GM19035 (cell line): ENCODE measurements at regions not wholly inside any gene's neighbourhood (a gene's known extent, or its start where the extent isn't known, plus 50 kb on each side); places are given as distances from the start of the nearest gene placed in this dataset.

Experiments
- ATAC-seq: cut with Tn5 transposase; IDR thresholded peaks from one replicate; pipeline ENCODE4 v1.9.1; 2021; ENCODE audit not compliant: unreplicated experiment

DNA sequence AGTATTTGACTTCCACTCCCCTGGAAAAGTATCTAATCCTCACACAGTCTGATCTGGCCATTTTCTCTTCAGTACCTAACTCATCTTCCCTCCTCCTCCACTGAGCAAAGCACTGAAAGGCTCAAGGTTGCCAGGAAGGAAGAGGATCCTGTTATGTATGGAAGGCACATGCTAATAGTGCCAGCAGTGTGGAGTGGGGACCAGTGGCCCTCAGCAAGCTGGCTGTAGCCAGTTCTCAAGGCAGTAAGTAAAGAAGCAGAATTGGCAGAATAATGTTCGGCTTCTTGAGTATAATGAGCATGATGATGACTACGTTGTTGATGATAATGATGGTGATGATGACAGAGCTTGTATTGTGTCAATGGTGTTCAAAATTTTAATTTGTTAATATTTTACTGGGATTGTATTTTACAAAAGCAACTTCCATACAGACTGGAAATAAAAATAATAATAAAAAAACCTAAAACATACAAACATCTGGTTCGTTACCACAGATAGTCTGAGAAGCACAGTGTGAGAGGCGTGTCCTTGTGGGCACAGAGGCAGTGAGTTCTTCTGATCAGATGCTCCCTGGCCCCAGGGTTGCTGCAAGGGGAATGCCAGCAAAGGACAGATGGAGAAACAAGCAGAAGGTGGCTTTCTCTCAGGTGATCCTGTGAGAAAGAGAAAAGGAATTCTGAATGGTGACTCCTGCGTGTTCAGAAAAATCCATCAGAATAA is 528.8 kb downstream of the CMPK2 start:
- no peak for ATAC-seq

GRCh38 chr2:6337472-6337820 is 528.3 kb downstream of the CMPK2 start:
- no peak for ATAC-seq

DNA sequence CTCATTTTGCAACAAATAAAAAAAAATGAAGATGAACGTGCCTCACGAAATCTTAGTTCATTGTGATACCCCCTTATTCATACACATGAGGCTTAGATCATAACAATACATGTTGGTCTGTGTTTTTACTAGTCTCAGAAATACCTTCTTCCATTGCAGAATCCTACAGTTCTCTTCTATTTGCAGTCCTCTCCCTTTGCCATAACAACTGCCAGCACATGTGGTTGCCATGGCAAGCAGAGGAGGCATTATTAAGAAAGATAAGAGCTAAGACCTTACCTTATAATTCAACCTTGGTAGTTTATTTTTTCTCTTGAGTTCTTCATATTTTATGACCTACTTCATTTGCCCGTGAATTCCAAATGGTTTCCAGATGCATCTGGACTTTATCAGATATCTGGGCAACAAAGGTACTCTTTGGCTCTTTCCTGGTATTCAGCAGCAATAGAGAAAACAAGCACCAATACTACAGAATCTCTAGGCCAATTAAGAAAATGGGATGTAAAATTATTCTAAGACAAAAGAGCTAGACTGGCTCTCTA is 524.0 kb downstream of the CMPK2 start:
- ATAC-seq = no peak

DNA sequence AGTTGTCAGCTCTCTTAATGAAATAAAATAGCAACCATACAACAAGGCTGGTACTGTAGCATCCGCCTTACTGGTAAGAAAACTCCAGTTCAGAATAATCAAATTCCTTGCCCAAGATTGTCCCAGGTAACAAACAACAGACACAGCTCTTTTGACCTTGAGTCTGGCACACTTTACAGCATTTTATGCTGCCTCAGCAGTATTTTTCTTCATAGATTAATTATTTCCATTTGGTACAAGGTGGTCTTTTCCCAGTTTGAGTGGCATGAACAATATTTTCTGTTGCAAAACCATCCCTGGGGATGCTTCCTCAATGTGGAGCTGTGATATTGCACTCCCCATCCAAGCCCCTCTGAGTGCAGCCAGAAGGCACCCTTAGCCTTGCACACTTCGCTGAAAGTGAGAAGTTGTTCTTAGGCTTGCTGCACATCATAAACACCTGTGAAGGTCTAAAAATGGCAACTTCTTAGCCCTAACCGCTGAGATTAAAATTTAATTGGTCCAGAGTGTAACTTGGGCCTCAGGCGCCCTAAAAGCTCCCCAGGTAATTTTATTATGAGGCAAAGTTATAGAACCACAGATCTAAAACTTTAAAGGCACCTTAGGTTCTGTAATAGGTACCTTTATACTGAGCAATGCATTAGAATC is 523.3 kb downstream of the CMPK2 start:
- ATAC-seq = no peak

GRCh38 chr2:6343076-6343475 is 522.6 kb downstream of the CMPK2 start:
- no peak for ATAC-seq

GRCh38 chr2:6352247-6352646 is 513.5 kb downstream of the CMPK2 start:
- peak; percentile 78 for ATAC-seq

GRCh38 chr2:6352906-6353515 is 512.7 kb downstream of the CMPK2 start:
- no peak for ATAC-seq

DNA sequence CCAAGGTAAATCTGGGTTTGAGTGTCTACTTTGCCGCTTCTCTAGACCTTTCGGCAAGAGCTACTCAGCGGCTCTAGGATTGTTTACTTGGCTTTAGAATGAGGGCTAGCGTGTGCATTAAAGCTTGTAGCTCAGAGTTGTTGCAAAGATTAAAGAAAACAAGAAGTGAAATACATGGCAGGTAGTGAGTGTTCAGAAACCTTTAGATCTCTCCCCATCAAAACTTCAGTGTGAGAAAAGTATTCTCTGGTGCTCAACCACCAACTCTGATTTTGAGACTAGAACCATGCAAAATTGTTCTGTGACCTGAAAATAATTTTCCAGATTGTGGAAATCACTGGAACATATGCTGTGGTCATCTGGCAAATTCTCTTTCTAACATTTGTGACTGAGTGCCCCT is 512.0 kb downstream of the CMPK2 start:
- peak; percentile 58 for ATAC-seq

DNA sequence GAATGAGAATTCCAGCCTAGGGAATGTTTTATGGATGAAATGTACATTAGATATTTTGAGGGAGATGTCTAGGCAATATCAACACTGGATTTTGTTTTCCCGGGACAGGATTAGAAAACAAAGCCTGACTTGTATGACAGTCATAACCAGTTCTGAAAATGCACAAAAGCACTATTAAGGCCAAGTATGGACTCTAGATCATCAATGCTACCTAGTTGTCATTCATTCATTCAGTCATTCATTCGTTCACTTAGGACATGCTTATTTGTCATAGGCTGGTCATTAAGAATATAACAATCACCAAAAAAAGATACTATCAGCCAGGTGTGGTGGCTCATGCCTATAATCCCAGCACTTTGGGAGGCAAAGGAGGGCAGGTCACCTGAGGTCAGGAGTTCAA is 511.2 kb downstream of the CMPK2 start:
- no peak for ATAC-seq

DNA sequence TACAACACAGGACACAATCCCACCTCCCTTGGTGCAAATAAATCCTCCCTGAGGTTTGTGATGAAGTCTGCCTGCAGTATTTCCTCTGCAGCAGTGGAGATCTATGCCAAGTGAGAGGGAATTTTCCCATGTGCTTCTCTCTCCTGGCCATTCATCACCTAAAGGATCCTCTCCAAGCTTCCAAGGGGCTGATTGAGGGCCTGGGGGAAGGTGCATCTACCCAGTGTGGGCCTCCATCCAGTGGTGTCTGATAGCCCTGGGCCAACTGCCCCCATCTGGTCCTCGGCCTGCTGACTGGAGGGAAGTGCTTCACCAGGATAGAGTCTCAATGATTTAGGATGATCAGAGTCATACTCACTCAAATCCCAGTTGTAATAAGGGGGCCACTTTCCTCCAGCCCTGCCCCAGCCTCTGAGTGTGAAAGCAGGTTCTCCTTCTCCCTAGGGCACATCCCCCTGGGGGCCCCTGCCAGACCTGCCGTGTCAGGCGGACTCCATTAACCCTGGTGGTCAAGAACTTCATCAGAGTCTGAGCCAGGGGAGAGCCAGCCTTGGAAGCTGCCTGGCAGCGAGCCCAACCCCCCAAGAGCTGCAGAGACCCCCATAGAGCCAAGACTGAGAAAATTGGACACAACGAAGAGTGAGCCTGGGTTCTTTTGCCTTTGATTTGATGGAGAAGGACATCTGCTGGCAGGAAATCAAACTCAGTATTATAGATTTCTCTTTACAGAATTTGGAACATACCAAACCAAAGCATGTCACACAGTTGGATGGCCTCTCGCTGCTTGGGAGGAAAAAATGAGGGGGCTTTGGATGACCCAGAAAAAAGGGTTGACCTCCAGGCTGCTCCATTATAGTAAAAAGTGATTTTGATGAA is 509.6 kb downstream of the CMPK2 start:
- ATAC-seq = no peak

DNA sequence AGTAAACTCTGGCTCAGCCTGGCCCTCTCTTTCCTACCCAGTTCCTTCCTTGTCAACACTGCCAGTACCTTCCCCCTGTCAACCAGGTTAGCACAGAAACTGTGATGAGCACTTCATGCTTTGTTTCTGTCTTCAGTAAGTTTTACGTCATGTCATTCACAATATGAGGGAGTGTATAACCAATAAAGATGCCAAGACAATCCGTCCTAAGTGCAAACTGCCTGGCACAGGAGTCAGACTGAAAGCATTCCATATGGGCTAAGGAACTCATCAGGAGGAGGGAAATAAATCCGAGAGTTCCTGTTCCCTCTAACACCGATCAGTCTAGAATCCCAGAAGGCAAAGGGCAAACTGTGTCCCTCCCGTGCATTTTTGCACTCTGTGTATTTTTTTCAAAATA is 507.2 kb downstream of the CMPK2 start:
- no peak for ATAC-seq

DNA sequence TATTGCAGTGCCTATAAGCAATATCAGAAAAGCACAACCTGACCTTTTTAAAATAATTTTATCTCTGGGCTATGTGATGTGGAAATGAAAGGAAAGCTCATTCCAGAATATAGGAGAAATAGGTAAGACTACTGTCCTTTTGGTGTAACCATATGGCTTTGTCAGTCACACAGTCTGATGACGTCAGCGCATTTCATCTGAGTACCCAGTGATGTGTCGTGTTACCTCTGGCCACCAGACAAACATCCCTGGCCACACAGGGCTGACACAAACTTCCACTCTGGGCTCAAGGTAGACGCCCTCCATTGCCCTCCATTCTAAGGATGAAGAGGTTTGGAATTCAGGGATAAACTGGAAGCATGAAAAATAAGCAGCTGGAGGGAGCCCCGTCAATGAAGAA is 506.7 kb downstream of the CMPK2 start:
- no peak for ATAC-seq

- ATAC-seq = no peak
Observed at GRCh38 chr2:6359964-6360363, 505.7 kb downstream of the CMPK2 start.

DNA sequence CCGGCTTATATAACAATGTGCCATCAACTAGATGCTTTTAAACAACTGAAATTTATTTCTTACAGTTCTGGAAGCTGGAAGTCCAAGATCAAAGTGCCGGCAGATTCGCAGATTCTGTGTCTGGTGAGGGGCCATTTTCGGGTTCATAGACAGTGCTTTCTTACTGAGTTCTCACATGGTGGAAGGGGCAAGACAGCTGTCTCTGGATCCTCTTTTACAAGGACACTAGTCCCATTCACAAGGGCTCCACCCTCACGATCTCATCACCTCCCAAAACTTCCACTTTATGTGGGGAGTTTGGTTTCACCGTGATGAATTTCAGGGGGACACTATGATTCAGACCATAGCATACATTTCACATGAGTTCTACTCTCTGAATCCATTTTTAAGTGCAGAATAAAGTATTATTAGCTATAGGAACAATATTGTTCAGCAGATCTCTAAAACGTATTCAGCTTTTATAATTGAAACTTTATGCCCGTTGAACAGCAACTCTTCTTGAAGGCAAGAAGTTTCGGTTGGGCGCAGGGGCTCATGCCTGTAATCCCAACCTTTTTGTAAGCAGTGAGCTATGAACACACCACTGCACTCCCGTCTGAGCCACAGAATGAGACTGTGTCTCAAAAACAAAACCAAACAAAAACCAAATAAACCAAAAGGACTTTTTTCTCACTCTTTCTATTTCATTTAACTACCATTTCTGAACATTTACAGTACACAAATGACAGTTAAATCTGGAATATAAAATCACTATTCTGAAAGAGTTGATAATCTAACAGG is 502.8 kb downstream of the CMPK2 start:
- no peak for ATAC-seq

GRCh38 chr2:6368281-6368680 is 497.4 kb downstream of the CMPK2 start:
- ATAC-seq = no peak

DNA sequence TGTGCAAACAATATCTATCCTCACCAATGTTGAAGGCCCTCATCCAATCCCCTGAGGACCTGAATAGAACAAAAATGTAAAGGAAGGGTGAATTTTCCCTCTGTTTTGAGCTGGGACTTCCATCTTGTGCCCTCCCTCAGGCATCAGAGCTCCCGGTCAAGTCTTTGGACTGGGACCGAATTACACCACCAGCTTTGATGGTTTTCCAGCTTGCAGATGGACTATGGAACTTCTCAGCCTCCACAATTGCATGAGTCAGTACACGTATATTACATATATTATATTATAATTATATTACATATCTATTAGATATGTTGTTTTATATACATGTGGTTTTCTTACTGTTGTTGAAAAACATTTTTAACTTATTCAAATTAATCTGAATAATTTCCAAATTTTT is 496.4 kb downstream of the CMPK2 start:
- no peak for ATAC-seq

DNA sequence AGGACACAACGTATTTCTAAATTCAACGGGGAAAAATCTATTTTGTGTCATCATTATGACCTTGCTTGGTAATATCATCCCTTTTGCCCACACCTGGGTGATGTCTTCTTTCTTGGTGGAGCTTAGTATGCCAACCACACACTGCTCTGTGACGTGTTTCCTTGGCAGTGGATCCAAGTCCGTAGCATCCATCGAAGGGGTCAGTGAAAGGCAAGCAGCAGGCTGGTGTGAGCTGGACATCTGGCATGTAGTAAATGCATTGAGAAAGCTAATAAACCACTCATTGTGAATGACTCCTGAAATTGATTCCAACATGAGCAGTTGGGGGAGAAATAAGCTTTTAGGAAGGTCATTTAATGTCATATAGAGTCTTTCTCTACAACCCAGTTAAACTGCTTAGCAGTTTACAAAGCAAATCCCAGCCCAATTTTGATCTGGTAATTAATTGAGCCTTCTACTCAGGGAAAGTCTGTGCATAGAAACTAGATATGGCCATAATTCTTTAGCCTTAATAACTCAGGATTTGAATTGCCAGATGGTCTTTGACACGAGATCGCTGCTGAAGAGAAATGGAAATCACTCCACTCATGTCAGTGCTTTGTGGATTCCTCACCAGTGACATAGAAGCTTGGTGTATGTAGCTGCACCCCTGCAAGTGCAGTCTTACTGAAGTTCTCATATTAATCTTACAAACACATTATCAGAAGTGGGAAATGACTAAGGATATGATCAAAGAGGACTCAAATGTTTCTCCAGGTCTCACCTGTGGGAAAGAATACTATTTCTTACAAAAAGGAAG is 494.8 kb downstream of the CMPK2 start:
- no peak for ATAC-seq

DNA sequence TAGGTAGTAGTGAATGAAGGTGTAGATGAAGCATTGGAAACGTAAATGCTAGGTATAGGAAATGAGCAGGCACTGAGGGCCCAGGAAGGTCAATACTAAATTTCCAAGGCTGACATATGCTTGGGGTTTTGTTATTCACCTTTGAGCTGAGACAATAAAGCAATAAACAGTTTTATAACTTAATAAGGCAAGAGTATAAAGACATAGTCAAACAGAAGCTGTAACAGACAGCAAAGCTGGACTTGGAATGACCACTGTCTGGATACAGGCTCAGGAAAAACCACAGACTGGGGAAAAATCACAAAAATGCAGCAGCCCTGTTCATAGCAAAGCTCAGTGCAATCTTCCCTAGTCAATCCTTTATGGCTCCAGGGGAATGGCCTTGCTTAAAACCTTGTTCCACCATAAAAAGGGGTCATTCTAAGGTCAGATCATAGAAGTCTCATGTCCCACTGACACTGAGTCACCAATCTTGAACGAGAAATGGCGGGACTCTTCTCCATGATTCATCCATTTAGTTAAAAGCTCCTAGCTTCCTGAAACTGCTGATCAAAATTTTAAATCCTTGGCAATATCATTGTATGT is 493.3 kb downstream of the CMPK2 start:
- ATAC-seq = no peak

GRCh38 chr2:6381326-6381725 is 484.4 kb downstream of the CMPK2 start:
- ATAC-seq = no peak
